ENCODE measurements at regions not wholly inside any gene's neighbourhood (a gene's known extent, or its start where the extent isn't known, plus 50 kb on each side); places are given as distances from the start of the nearest gene placed in this dataset.

DNA sequence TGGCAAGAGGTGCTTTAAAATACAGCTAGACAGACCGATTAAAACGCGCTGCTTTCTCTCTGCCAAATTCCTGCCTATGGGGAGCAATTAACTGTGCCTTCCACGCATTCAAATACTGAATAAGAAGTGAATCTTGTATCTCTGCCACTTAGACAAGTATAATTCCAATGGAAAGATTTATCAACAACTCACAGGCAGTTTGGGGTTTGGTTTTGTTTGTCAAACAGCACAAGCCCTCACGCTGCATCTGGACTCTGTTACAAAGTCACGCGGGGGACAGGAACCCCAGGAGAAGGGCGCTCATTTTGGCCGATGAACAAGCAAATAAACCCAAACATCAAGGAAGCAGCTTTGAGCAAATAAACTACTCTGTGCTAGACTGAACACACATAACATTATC lies 61.8 kb upstream of the TMCO5A start:
- Histone ChIP-seq H3K27ac (no peak overlapping the region), H3K27me3 (no peaks in the 10 kb centered on the region), H3K36me3 (no peaks in the 10 kb centered on the region), H3K9me3 (no peaks in the 10 kb centered on the region), H3K4me1 (peaks cover 0 to 5% (median 0%) of the 10 kb centered on the region in 4 donors), H3K4me3 (peak overlapping the region in 1 of 2 donors; percentile 5)
- TF ChIP-seq, protein P1, sequence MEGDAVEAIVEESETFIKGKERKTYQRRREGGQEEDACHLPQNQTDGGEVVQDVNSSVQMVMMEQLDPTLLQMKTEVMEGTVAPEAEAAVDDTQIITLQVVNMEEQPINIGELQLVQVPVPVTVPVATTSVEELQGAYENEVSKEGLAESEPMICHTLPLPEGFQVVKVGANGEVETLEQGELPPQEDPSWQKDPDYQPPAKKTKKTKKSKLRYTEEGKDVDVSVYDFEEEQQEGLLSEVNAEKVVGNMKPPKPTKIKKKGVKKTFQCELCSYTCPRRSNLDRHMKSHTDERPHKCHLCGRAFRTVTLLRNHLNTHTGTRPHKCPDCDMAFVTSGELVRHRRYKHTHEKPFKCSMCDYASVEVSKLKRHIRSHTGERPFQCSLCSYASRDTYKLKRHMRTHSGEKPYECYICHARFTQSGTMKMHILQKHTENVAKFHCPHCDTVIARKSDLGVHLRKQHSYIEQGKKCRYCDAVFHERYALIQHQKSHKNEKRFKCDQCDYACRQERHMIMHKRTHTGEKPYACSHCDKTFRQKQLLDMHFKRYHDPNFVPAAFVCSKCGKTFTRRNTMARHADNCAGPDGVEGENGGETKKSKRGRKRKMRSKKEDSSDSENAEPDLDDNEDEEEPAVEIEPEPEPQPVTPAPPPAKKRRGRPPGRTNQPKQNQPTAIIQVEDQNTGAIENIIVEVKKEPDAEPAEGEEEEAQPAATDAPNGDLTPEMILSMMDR (IDR thresholded peaks at IDR 0.05), result no peak
- DNase-seq, result no peak
- intact Hi-C loops (cut with DNase I; ENCODE audit: low total_unique reads), result no loop called here

DNA sequence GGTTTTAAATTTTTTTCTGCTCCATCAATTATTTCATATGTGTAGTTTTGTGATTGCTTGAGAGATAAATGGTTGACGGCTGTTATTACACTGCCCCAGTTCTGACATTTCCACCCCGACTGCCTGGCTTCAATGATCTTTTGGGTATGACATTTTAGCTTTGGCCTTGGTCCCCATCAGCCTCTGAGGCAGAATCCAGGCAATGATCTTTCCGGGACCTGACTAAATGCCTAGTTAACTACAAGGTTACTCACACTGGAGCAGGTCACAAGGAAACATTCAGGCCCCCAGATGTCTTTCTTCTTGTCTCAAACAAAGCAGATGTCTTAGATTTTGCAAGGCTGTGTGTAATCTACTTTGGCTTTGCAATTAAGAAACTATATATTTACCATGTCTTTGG lies 61.1 kb upstream of the TMCO5A start:
- Histone ChIP-seq H3K27me3 (no peaks in the 10 kb centered on the region), H3K4me1 (peaks cover 0 to 12% (median 0%) of the 10 kb centered on the region in 4 donors), H3K27ac (no peak overlapping the region), H3K36me3 (no peaks in the 10 kb centered on the region), H3K4me3 (no peak overlapping the region), H3K9me3 (no peaks in the 10 kb centered on the region)
- DNase-seq, result no peak
- intact Hi-C loops (cut with DNase I; ENCODE audit: low total_unique reads), result no loop called here
- TF ChIP-seq, protein P1 (IDR thresholded peaks at IDR 0.05), result no peak

DNA sequence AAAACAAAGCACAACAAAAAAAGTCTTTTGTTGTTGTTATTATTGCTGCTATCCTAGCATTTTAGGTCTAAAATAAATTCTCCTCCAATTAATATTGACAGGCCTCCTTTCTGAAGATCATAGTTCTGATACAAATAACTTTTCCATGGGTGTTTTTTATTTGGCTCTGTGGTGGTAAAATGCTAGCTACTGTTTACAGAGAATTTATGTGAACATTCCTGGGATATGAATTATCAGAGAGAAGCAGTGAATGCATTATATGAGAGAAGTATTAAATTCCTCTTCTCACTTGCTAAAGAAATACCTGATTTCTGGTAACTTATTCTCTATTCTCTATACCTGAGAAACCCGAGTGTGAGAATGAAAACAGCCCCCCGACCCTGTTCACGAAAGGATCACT lies 57.5 kb upstream of the TMCO5A start:
- H3K36me3 ChIP-seq, result no peaks in the 10 kb centered on the region
- peaks cover 0 to 27% (median 0%) of the 10 kb centered on the region in 4 donors for H3K4me1 ChIP-seq
- TF ChIP-seq, protein P1 (IDR thresholded peaks at IDR 0.05), result no peak
- no peaks in the 10 kb centered on the region for H3K9me3 ChIP-seq
- no peaks in the 10 kb centered on the region for H3K27me3 ChIP-seq
- no peak for DNase-seq
- no peak overlapping the region for H3K4me3 ChIP-seq
- intact Hi-C loops (cut with DNase I; ENCODE audit: low total_unique reads), result no loop called here
- H3K27ac ChIP-seq, result peak overlapping the region in 1 of 2 donors; percentile 18

DNA sequence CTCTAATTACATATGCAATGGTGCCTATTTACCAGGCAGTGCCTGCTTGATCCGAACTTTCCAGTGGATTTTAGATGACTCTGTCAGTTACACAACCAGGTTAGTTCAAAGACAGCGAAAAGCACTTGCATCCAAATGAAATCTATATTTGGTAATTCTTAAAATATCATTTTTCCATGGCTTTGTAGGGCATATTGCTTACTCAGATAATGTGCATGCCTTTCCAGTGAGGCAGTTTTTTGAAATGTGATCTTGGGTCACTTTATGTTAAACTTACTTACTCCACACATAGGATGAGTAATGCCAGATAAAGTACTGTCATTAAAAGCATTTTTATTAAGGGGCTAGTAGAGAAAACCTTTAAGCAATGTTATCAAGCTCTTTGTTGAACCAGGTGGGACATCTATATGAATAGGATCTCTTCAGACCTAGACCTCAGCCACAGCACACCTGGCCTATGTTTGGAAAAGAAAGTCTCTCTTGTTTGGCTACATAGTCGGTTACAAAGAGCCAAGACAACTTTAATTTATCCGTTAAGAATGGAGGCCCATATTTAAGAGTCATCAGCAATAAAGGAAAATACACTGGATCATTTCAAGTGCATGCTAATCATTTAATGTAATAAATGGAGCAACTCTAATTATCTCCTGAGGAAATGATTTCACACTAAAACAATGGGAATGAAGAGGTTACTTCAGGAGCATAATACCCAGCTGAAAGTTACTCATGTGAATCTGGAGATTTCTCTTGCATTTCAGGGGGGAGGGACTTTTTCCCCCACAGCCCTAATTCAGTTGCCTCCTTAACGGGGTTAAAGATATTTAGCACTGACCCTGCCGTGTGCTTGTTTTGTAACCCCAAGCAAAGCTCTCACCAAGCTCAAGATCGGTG lies 56.3 kb upstream of the TMCO5A start:
- DNase-seq, result no peak
- H3K4me3 ChIP-seq, result no peak overlapping the region
- H3K9me3 ChIP-seq, result no peaks in the 10 kb centered on the region
- no peaks in the 10 kb centered on the region for H3K27me3 ChIP-seq
- intact Hi-C loops (cut with DNase I; ENCODE audit: low total_unique reads), result no loop called here
- peaks cover 0 to 27% (median 0%) of the 10 kb centered on the region in 4 donors for H3K4me1 ChIP-seq
- TF ChIP-seq, protein P1 (IDR thresholded peaks at IDR 0.05), result no peak
- no peak overlapping the region for H3K27ac ChIP-seq
- H3K36me3 ChIP-seq, result no peaks in the 10 kb centered on the region

DNA sequence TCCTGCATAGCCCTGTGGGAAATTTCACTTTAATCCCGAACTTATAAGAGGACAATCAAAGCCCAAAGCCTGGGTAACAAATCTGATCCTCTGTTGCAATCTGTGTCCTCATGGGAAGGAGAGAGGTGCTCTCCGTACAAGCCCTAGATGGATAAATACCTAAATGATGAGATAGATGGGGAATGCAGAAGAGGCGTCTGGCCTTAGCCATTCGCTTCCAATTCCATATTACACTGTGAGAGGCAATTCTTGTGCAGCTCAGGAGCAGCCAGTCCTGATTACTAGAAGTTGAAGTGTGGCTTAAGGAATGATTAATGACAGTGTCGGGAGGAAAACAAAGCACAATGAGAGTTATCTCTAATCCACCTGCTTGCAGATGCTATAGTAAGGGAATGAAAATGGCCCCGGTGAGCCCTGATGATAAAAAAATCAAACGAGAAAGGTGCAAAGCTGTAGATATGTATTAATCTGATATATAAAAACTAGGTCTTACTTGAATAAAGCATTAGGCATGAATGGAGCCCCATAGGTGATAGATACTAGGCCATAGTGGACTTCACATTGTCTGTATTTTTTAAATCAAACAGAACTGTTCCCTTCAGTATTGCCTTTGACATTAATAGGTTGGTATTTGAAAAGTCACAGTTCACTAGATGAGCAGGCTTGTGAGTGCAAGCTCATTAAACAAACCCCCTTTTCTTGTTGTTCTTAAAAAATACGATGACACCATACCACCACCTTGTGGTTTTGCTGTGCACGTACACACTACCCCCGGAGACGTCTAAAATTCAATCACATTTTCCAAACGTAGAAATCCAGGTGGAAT lies 54.2 kb upstream of the TMCO5A start:
- intact Hi-C loops (cut with DNase I; ENCODE audit: low total_unique reads), result loop anchor here (10.0 kb wide), 1 partner anchor 995 kb away; no protein-coding TSS in a partner anchor
- H3K36me3 ChIP-seq, result no peaks in the 10 kb centered on the region
- TF ChIP-seq, protein P1 (IDR thresholded peaks at IDR 0.05), result peak; percentile 62 to 68
- no peaks in the 10 kb centered on the region for H3K27me3 ChIP-seq
- no peaks in the 10 kb centered on the region for H3K9me3 ChIP-seq
- peaks cover 0 to 34% (median 0%) of the 10 kb centered on the region in 4 donors for H3K4me1 ChIP-seq
- H3K4me3 ChIP-seq, result no peak overlapping the region
- no peak for DNase-seq
- H3K27ac ChIP-seq, result no peak overlapping the region

Measured in tibial artery (tissue), 4 donors.